IMR-90 (cell line): ENCODE measurements at regions not wholly inside any gene's neighbourhood (a gene's known extent, or its start where the extent isn't known, plus 50 kb on each side); places are given as distances from the start of the nearest gene placed in this dataset.

Source experiments
- ATAC-seq: fragments of 200-7000 bp; cut with Tn5 transposase; 2 replicates; pipeline ENCODE4 v1.9.1; 2020; ENCODE audit warnings: low read depth, mild to moderate bottlenecking, moderate library complexity
- BruUV-seq: library from RNA; stranded (reverse); fragments of 400-500 nt; replicated peaks from 2 replicates; lab custom pipeline; 2021; lab: Mats Ljungman, UMichigan
- CTCF ChIA-PET: fragments of 300-600 bp; formaldehyde crosslinking; extraction: SDS; loops from one replicate; lab custom pipeline; 2021; ENCODE audit warnings: antibody characterized with exemption; lab: Yijun Ruan, JAX
- POLR2A ChIA-PET: fragments of 300-600 bp; sonication (Branson Sonifier 250); formaldehyde crosslinking; loops from one replicate; lab custom pipeline; 2022; ENCODE audit warnings: antibody characterized with exemption; ENCODE audit not compliant: unreplicated experiment; lab: Charles Lee
- DNase-seq: peaks from one replicate; pipeline ENCODE4 v3.0.0; 2013
- H2AFZ ChIP-seq: replicated peaks from 2 replicates; pipeline ENCODE3; 2013; ENCODE audit warnings: low read length, mild to moderate bottlenecking; ENCODE audit not compliant: poor library complexity
- H2AK5ac ChIP-seq: 2 replicates; pipeline ENCODE4 v1.6.1; 2013; ENCODE audit warnings: low read depth, low read length, inconsistent platforms
- H2AK9ac ChIP-seq: replicated peaks from 2 replicates; pipeline ENCODE3; 2013; ENCODE audit warnings: mild to moderate bottlenecking, low read depth, low read length, moderate library complexity; ENCODE audit not compliant: poor library complexity
- H2BK120ac ChIP-seq: 2 replicates; pipeline ENCODE4 v1.6.1; 2013; ENCODE audit warnings: low read depth, low read length, inconsistent platforms
- H2BK15ac ChIP-seq: 3 replicates; pipeline ENCODE4 v1.6.1; 2013; ENCODE audit warnings: low read depth, low read length, inconsistent platforms
- H2BK20ac ChIP-seq: 2 replicates; pipeline ENCODE4 v1.6.1; 2013; ENCODE audit warnings: low read depth, mild to moderate bottlenecking, inconsistent platforms, low read length, moderate library complexity
- H2BK5ac ChIP-seq: 2 replicates; pipeline ENCODE4 v1.6.1; 2013; ENCODE audit warnings: mild to moderate bottlenecking, low read depth, low read length, inconsistent platforms; ENCODE audit not compliant: poor library complexity, severe bottlenecking
- H3K14ac ChIP-seq: replicated peaks from 2 replicates; pipeline ENCODE4 v1.6.1; 2013; ENCODE audit warnings: low read depth, low read length, inconsistent platforms
- H3K18ac ChIP-seq: 2 replicates; pipeline ENCODE4 v1.6.1; 2013; ENCODE audit warnings: low read depth, low read length, control low read depth
- H3K23ac ChIP-seq: 2 replicates; pipeline ENCODE4 v1.6.1; 2013; ENCODE audit warnings: low read depth, low read length, inconsistent platforms
- H3K27ac ChIP-seq: 2 replicates; pipeline ENCODE4 v1.5.1; 2013; ENCODE audit warnings: mild to moderate bottlenecking, control low read depth, low read length; ENCODE audit not compliant: insufficient read depth
- H3K27me3 ChIP-seq: 2 replicates; pipeline ENCODE4 v1.6.1; 2013; ENCODE audit warnings: low read length; ENCODE audit not compliant: control insufficient read depth, insufficient read depth
- H3K36me3 ChIP-seq: 2 replicates; pipeline ENCODE4 v1.6.1; 2013; ENCODE audit warnings: low read length, mixed read lengths; ENCODE audit not compliant: control insufficient read depth, insufficient read depth
- H3K4ac ChIP-seq: 2 replicates; pipeline ENCODE4 v1.6.1; 2013; ENCODE audit warnings: low read depth, low read length, inconsistent platforms
- H3K4me1 ChIP-seq: 2 replicates; pipeline ENCODE4 v1.6.1; 2013; ENCODE audit warnings: low read length, mixed read lengths; ENCODE audit not compliant: control insufficient read depth, insufficient read depth
- H3K4me2 ChIP-seq: 2 replicates; pipeline ENCODE4 v1.6.1; 2013; ENCODE audit warnings: low read depth, mild to moderate bottlenecking, control low read depth, low read length, moderate library complexity
- H3K4me3 ChIP-seq: 2 replicates; pipeline ENCODE4 v1.5.1; 2013; ENCODE audit warnings: low read depth, mild to moderate bottlenecking, control low read depth, low read length, moderate library complexity; ENCODE audit not compliant: insufficient read depth
- H3K56ac ChIP-seq: 2 replicates; pipeline ENCODE4 v1.6.1; 2013; ENCODE audit warnings: low read length, inconsistent platforms; ENCODE audit not compliant: insufficient read depth; ENCODE audit errors: extremely low read depth
- H3K79me1 ChIP-seq, 2 experiments: 2 replicates each; pipeline ENCODE4 v1.6.1; 2013; ENCODE audit warnings: low read length in 2 of 2, inconsistent platforms in 1 of 2, low read depth in 1 of 2
- H3K9ac ChIP-seq: 2 replicates; pipeline ENCODE4 v1.6.1; 2013; ENCODE audit warnings: low read depth, low read length, control low read depth
- H3K9me1 ChIP-seq: 2 replicates; pipeline ENCODE4 v1.6.1; 2013; ENCODE audit warnings: low read length, inconsistent platforms; ENCODE audit not compliant: insufficient read depth
- H3K9me3 ChIP-seq: 2 replicates; pipeline ENCODE4 v1.6.1; 2013; ENCODE audit warnings: low read length; ENCODE audit not compliant: control insufficient read depth, insufficient read depth
- H4K20me1 ChIP-seq: 2 replicates; pipeline ENCODE4 v1.6.1; 2013; ENCODE audit warnings: low read length, inconsistent platforms; ENCODE audit not compliant: insufficient read depth
- H4K5ac ChIP-seq: 2 replicates; pipeline ENCODE4 v1.6.1; 2013; ENCODE audit warnings: mild to moderate bottlenecking, low read depth, low read length, control low read depth
- H4K8ac ChIP-seq, 2 experiments: 2 replicates each; pipeline ENCODE4 v1.6.1; 2013; ENCODE audit warnings: low read depth in 2 of 2, low read length in 2 of 2, control low read depth in 1 of 2, inconsistent platforms in 1 of 2
- H4K91ac ChIP-seq: 2 replicates; pipeline ENCODE4 v1.6.1; 2013; ENCODE audit warnings: low read depth, low read length, inconsistent platforms; ENCODE audit not compliant: insufficient read depth
- FOS ChIP-seq: fragments of 150-350 bp; IDR thresholded peaks from 2 replicates; pipeline ENCODE4 v1.6.1; 2016; ENCODE audit warnings: low read depth, low read length
- RFX5 ChIP-seq: IDR thresholded peaks from 2 replicates; pipeline ENCODE4 v1.8.0; 2012; ENCODE audit warnings: low read depth, mild to moderate bottlenecking, low read length, moderate library complexity
- SMC3 ChIP-seq: fragments of 150-350 bp; IDR thresholded peaks from 2 replicates; pipeline ENCODE4 v1.6.1; 2016; ENCODE audit warnings: low read depth, mild to moderate bottlenecking, antibody characterized with exemption, low read length, moderate library complexity
- WGBS, 2 experiments: methylation state at CpG; one replicate each; pipeline versions ENCODE4 v1.1.5 to v1.1.7; 2013; ENCODE audit warnings: missing lambda C conversion rate in 2 of 2; ENCODE audit not compliant: insufficient read length in 1 of 2; ENCODE audit errors: extremely low coverage in 2 of 2; 5-methylcytosine and 5-hydroxymethylcytosine counted together
- dilution Hi-C: fragments of 300-500 bp; cut with HindIII; formaldehyde crosslinking; loops from one replicate; pipeline ENCODE4 v1.14.3; 2018; ENCODE audit warnings: low sequenced_read_pairs; ENCODE audit not compliant: unreplicated experiment
- in situ Hi-C: fragments of 300-500 bp; cut with MboI; formaldehyde crosslinking; loops from 3 replicates; pipeline ENCODE4 v1.14.3; 2019; ENCODE audit warnings: low sequenced_read_pairs, inconsistent platforms, mixed read lengths
- intact Hi-C: fragments of 100-400 bp; cut with micrococcal nuclease; formaldehyde crosslinking; loops from 2 replicates; pipeline ENCODE4 v1.10.0; 2022

DNA sequence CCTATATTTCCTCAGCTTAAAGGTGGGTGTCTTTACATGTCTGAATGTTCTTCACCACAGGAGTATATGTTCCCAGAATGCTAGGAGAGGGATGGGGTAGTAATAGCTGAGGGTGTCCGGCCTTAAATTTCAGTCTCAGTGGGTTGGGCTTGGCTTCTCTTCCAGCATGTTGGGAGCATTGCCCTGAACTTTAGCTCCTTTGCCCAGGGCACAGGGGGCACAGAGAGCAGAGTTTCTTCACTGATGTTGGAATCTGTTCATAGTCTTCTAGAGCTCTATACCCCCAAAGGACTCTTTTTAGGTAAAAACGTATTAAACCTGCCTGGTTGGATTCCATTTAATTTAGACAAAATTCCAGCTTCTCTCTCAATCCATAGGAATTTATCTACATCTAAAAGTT lies 154.4 kb upstream of the GCFC2 start:
- BruUV-seq: no TSS peak
- Histone ChIP-seq H3K14ac (no peak overlapping the region), H2AK5ac (no peak overlapping the region), H3K18ac (no peak overlapping the region), H3K36me3 (no peaks in the 10 kb centered on the region), H3K4me1 (no peaks in the 10 kb centered on the region), H3K79me1 (no peaks in the 10 kb centered on the region), H2BK15ac (no peak overlapping the region), H3K9ac (no peak overlapping the region), H3K9me1 (no peaks in the 10 kb centered on the region), H2BK20ac (no peak overlapping the region), H3K56ac (no peak overlapping the region), H3K27ac (no peak overlapping the region), H3K23ac (no peak overlapping the region), H2AFZ (no peak overlapping the region), H2BK120ac (no peak overlapping the region), H4K8ac (no peak overlapping the region), H4K20me1 (no peaks in the 10 kb centered on the region), H3K4me3 (no peak overlapping the region), H4K91ac (no peak overlapping the region), H4K5ac (no peak overlapping the region), H3K4me2 (no peak overlapping the region), H3K9me3 (no peaks in the 10 kb centered on the region), H3K4ac (no peak overlapping the region), H2BK5ac (no peak overlapping the region), H2AK9ac (no peak overlapping the region), H3K27me3 (no peaks in the 10 kb centered on the region)
- ATAC-seq (no peak), DNase-seq (no peak)
- POLR2A ChIA-PET: no interaction called here
- TF ChIP-seq FOS (no peak), RFX5 (no peak), SMC3 (no peak)
- in situ Hi-C loops (no loop called here), dilution Hi-C loops (no loop called here), intact Hi-C loops (no loop called here)
- CTCF ChIA-PET: no interaction called here
- WGBS, 2 experiments: no CpG with 5 or more reads among the region's 2 CpGs
